HG02763 (cell line): ENCODE measurements at regions not wholly inside any gene's neighbourhood (a gene's known extent, or its start where the extent isn't known, plus 50 kb on each side); places are given as distances from the start of the nearest gene placed in this dataset.

Source experiments
- ATAC-seq: cut with Tn5 transposase; IDR thresholded peaks from one replicate; pipeline ENCODE4 v1.9.1; 2021; ENCODE audit warnings: mild to moderate bottlenecking, moderate library complexity; ENCODE audit not compliant: unreplicated experiment

GRCh38 chr12:73330584-73331351 lies 1058.6 kb downstream of the TRHDE start:
- ATAC-seq = no peak

- ATAC-seq = no peak
Observed at GRCh38 chr12:73341559-73342247, 1069.5 kb downstream of the TRHDE start.

- no peak for ATAC-seq
Observed at GRCh38 chr12:73342733-73343132, 1070.6 kb downstream of the TRHDE start.

GRCh38 chr12:73352826-73353225 lies 1080.7 kb downstream of the TRHDE start:
- ATAC-seq = no peak

GRCh38 chr12:73361156-73361863 lies 1089.1 kb downstream of the TRHDE start:
- no peak for ATAC-seq

GRCh38 chr12:73361864-73362230 lies 1089.7 kb downstream of the TRHDE start:
- ATAC-seq = no peak

- ATAC-seq = no peak
Observed at GRCh38 chr12:73362666-73363065, 1090.5 kb downstream of the TRHDE start.

- ATAC-seq = no peak
Observed at GRCh38 chr12:73372856-73373255, 1100.7 kb downstream of the TRHDE start.

GRCh38 chr12:73374360-73374759 lies 1102.2 kb downstream of the TRHDE start:
- no peak for ATAC-seq

- no peak for ATAC-seq
Observed at GRCh38 chr12:73383584-73384222, 1111.5 kb downstream of the TRHDE start.

- ATAC-seq = no peak
Observed at GRCh38 chr12:73384592-73384991, 1112.4 kb downstream of the TRHDE start.

GRCh38 chr12:73390261-73390660 lies 1118.1 kb downstream of the TRHDE start:
- no peak for ATAC-seq

GRCh38 chr12:73413051-73413450 lies 1124.6 kb upstream of the ATXN7L3B start:
- no peak for ATAC-seq

GRCh38 chr12:73413974-73414373 lies 1123.7 kb upstream of the ATXN7L3B start:
- ATAC-seq = no peak

GRCh38 chr12:73414926-73415325 lies 1122.7 kb upstream of the ATXN7L3B start:
- ATAC-seq = no peak

GRCh38 chr12:73418541-73418940 lies 1119.1 kb upstream of the ATXN7L3B start:
- ATAC-seq = no peak

- ATAC-seq = peak; percentile 73
Observed at GRCh38 chr12:73421832-73422231, 1115.8 kb upstream of the ATXN7L3B start.

- ATAC-seq = no peak
Observed at GRCh38 chr12:73424484-73424883, 1113.2 kb upstream of the ATXN7L3B start.

- ATAC-seq = peak; percentile 85
Observed at GRCh38 chr12:73445658-73446324, 1091.8 kb upstream of the ATXN7L3B start.

GRCh38 chr12:73452672-73453469 lies 1084.8 kb upstream of the ATXN7L3B start:
- peak; percentile 52 for ATAC-seq
